Fibroblast of skin of right quadriceps (primary cell): ENCODE measurements at regions not wholly inside any gene's neighbourhood (a gene's known extent, or its start where the extent isn't known, plus 50 kb on each side); places are given as distances from the start of the nearest gene placed in this dataset.
A peak's percentile ranks its signal among the peaks of the same experiment; 100 is the strongest.

ENCODE experiments used
- DNase-seq: peaks from one replicate; pipeline ENCODE4 v3.0.0-alpha.2; 2013

GRCh38 chr3:180188512-180189309 is 152.0 kb upstream of the PEX5L start:
- no peak for DNase-seq

- no peak for DNase-seq
These were observed 152.5 kb upstream of the PEX5L start for GRCh38 chr3:180189310-180189648.

- DNase-seq = no peak
These were observed 159.9 kb upstream of the PEX5L start for GRCh38 chr3:180196658-180197057.

- DNase-seq = no peak
These were observed 162.8 kb upstream of the PEX5L start for GRCh38 chr3:180199417-180199995.

GRCh38 chr3:180215866-180216265 is 179.1 kb upstream of the PEX5L start:
- DNase-seq = no peak

- no peak for DNase-seq
These were observed 186.5 kb upstream of the PEX5L start for GRCh38 chr3:180223268-180223667.

- no peak for DNase-seq
These were observed 192.4 kb upstream of the PEX5L start for GRCh38 chr3:180229113-180229512.

GRCh38 chr3:180239939-180240338 is 203.2 kb upstream of the PEX5L start:
- DNase-seq = no peak

GRCh38 chr3:180246688-180247195 is 210.0 kb upstream of the PEX5L start:
- no peak for DNase-seq

GRCh38 chr3:180250172-180250571 is 213.4 kb upstream of the PEX5L start:
- peak; percentile 52 for DNase-seq

GRCh38 chr3:180252683-180253082 is 215.9 kb upstream of the PEX5L start:
- no peak for DNase-seq

- DNase-seq = no peak
These were observed 216.5 kb upstream of the PEX5L start for GRCh38 chr3:180253283-180253682.

GRCh38 chr3:180264479-180264878 is 227.7 kb upstream of the PEX5L start:
- no peak for DNase-seq

GRCh38 chr3:180265551-180265950 is 228.8 kb upstream of the PEX5L start:
- peak; percentile 61 for DNase-seq

GRCh38 chr3:180267202-180267843 is 230.6 kb upstream of the PEX5L start:
- DNase-seq = no peak

GRCh38 chr3:180274536-180274935 is 237.8 kb upstream of the PEX5L start:
- no peak for DNase-seq

GRCh38 chr3:180275176-180275575 is 238.4 kb upstream of the PEX5L start:
- DNase-seq = peak; percentile 9

GRCh38 chr3:180277041-180277440 is 240.3 kb upstream of the PEX5L start:
- DNase-seq = peak; percentile 73

GRCh38 chr3:180278583-180279188 is 241.9 kb upstream of the PEX5L start:
- DNase-seq = no peak

- DNase-seq = peak; percentile 48
These were observed 243.8 kb upstream of the PEX5L start for GRCh38 chr3:180280555-180280954.

- no peak for DNase-seq
These were observed 245.6 kb upstream of the PEX5L start for GRCh38 chr3:180282386-180282785.

- DNase-seq = no peak
These were observed 246.5 kb upstream of the PEX5L start for GRCh38 chr3:180283251-180283650.

GRCh38 chr3:180284331-180285110 is 247.8 kb upstream of the PEX5L start:
- DNase-seq = peak; percentile 59
